ENCODE measurements at regions not wholly inside any gene's neighbourhood (a gene's known extent, or its start where the extent isn't known, plus 50 kb on each side); places are given as distances from the start of the nearest gene placed in this dataset.

DNA sequence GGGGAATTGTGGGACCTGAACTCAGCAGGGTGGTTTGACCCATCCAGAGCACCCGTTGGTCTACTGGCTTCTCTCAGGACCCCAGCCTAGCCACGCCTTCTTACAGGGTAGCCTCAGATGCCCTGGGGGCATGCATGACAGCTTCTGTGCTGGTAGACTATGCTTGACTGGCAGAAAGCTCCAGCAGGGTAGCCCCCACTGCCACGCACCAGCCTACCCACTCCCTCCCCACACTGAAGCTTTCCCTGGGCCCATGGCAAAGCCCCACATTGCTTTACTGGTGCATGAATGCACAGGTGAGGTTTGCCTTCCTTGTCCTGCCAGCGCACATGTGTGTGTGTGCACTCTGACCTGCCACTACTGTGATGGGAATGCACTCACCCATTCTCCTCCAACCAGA is 772.2 kb downstream of the LRFN5 start:
- Histone ChIP-seq H3K36me3 (no peaks in the 10 kb centered on the region), H3K9me3 (no peaks in the 10 kb centered on the region), H3K4me1 (no peaks in the 10 kb centered on the region), H3K27me3 (no peaks in the 10 kb centered on the region), H3K27ac (no peak overlapping the region), H3K4me3 (no peak overlapping the region)
- TF ChIP-seq, protein P1, sequence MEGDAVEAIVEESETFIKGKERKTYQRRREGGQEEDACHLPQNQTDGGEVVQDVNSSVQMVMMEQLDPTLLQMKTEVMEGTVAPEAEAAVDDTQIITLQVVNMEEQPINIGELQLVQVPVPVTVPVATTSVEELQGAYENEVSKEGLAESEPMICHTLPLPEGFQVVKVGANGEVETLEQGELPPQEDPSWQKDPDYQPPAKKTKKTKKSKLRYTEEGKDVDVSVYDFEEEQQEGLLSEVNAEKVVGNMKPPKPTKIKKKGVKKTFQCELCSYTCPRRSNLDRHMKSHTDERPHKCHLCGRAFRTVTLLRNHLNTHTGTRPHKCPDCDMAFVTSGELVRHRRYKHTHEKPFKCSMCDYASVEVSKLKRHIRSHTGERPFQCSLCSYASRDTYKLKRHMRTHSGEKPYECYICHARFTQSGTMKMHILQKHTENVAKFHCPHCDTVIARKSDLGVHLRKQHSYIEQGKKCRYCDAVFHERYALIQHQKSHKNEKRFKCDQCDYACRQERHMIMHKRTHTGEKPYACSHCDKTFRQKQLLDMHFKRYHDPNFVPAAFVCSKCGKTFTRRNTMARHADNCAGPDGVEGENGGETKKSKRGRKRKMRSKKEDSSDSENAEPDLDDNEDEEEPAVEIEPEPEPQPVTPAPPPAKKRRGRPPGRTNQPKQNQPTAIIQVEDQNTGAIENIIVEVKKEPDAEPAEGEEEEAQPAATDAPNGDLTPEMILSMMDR (IDR thresholded peaks at IDR 0.05), result no peak
- TF ChIP-seq POLR2AphosphoS5 (IDR thresholded peaks at IDR 0.05; ENCODE audit: insufficient read depth in 1 of 2, low read depth in 1 of 2), result no peak
- TF ChIP-seq POLR2A (IDR thresholded peaks at IDR 0.05), result no peak
- intact Hi-C loops (cut with DNase I), result no loop called here
- DNase-seq (ENCODE audit: extremely low spot score in 2 of 2), result no peak

DNA sequence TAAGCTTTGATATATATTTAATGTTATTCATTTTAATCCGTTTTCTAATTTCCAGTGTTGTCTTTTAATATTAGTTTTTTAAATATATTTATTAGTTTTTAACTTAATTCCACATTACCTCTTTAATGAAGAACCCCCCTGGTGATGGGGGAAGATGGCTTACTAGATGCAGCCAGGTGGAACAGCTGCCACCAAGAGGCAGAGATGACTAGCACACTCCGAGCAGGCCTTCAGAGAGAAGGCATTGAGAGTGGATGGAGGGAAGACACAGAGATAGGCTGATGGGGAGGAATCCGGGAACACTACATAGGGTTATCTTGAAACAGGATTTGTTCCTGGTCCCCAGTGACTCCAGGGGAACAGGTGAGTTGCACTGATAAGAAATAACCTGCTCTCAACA is 771.6 kb downstream of the LRFN5 start:
- TF ChIP-seq POLR2AphosphoS5 (IDR thresholded peaks at IDR 0.05; ENCODE audit: insufficient read depth in 1 of 2, low read depth in 1 of 2) (no peak), POLR2A (IDR thresholded peaks at IDR 0.05) (no peak)
- TF ChIP-seq, protein P1 (IDR thresholded peaks at IDR 0.05), result no peak
- intact Hi-C loops (cut with DNase I), result no loop called here
- DNase-seq (ENCODE audit: extremely low spot score in 2 of 2), result no peak
- Histone ChIP-seq H3K4me1 (no peaks in the 10 kb centered on the region), H3K27ac (no peak overlapping the region), H3K9me3 (no peaks in the 10 kb centered on the region), H3K4me3 (no peak overlapping the region), H3K36me3 (no peaks in the 10 kb centered on the region), H3K27me3 (no peaks in the 10 kb centered on the region)

DNA sequence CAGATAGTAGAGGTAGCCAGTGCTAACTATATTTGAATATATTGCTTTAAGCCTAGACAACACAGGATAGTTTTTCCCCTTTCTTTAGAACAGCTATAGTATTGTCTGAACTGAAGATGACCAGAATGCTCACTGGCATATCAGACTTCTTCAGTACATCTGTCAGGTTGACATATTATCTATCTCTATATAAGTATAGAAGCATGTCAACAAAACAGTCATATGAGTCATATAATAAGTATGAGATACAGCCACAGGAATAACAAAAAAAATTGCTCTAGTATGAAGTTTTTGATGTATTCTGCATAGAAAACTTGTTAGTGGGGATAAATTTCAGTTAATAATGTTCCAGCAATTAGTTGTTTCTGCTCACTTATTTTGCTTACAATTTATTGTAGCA is 767.7 kb downstream of the LRFN5 start:
- DNase-seq (ENCODE audit: extremely low spot score in 2 of 2), result no peak
- no peaks in the 10 kb centered on the region for H3K27me3 ChIP-seq
- no peaks in the 10 kb centered on the region for H3K4me1 ChIP-seq
- no peak overlapping the region for H3K27ac ChIP-seq
- no peak overlapping the region for H3K4me3 ChIP-seq
- H3K36me3 ChIP-seq, result no peaks in the 10 kb centered on the region
- no peaks in the 10 kb centered on the region for H3K9me3 ChIP-seq
- intact Hi-C loops (cut with DNase I), result no loop called here
- TF ChIP-seq POLR2A (IDR thresholded peaks at IDR 0.05) (no peak), POLR2AphosphoS5 (IDR thresholded peaks at IDR 0.05; ENCODE audit: insufficient read depth in 1 of 2, low read depth in 1 of 2) (no peak)
- TF ChIP-seq, protein P1 (IDR thresholded peaks at IDR 0.05), result no peak

DNA sequence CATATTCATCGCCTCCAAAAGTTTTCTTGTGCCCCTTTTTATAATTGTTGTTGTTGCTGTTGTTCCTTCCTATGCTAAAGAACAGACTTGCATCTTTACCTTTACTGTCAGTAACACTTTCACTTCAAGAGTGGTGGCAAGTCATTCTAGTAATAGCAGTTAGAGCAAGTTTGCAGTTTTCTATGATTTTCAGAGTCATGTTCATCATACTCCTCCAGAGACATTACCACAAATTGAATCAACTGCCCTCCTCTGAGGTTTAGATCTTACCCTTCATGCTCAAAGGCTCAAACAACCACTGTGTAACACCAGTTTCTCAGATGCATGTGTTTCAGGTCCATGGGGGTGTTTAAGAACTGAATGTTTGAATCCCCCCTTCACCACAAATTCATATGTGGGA is 763.4 kb downstream of the LRFN5 start:
- Histone ChIP-seq H3K9me3 (no peaks in the 10 kb centered on the region), H3K27ac (no peak overlapping the region), H3K27me3 (no peaks in the 10 kb centered on the region), H3K4me1 (no peaks in the 10 kb centered on the region), H3K36me3 (no peaks in the 10 kb centered on the region), H3K4me3 (no peak overlapping the region)
- TF ChIP-seq POLR2AphosphoS5 (IDR thresholded peaks at IDR 0.05; ENCODE audit: insufficient read depth in 1 of 2, low read depth in 1 of 2) (no peak), POLR2A (IDR thresholded peaks at IDR 0.05) (no peak)
- TF ChIP-seq, protein P1 (IDR thresholded peaks at IDR 0.05), result no peak
- intact Hi-C loops (cut with DNase I), result no loop called here
- no peak for DNase-seq (ENCODE audit: extremely low spot score in 2 of 2)

DNA sequence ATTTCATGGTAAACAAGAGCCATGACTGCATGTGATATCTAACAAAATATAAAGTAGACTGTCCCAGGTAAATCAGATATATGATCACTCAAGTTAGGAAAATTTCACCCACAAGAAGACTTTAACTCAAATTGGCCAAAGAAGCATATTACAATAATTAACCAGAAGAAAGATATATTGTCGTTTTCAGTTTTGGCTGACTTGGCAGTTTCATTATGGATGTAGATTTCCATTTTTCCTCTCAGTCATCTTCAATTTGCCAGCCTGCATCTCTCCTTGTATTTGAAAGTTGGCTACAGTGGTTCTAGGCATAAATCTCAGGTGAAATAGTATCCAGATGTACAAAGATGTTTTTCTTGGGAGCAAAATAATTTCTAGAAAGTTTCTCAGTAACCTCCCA is 761.6 kb downstream of the LRFN5 start:
- Histone ChIP-seq H3K27me3 (no peaks in the 10 kb centered on the region), H3K27ac (no peak overlapping the region), H3K4me3 (no peak overlapping the region), H3K4me1 (no peaks in the 10 kb centered on the region), H3K9me3 (no peaks in the 10 kb centered on the region), H3K36me3 (no peaks in the 10 kb centered on the region)
- DNase-seq (ENCODE audit: extremely low spot score in 2 of 2), result no peak
- intact Hi-C loops (cut with DNase I), result no loop called here
- no peak for TF ChIP-seq POLR2A (IDR thresholded peaks at IDR 0.05)
- TF ChIP-seq POLR2AphosphoS5 (IDR thresholded peaks at IDR 0.05; ENCODE audit: insufficient read depth in 1 of 2, low read depth in 1 of 2), result no peak
- TF ChIP-seq, protein P1 (IDR thresholded peaks at IDR 0.05), result no peak
